ENCODE measurements at regions not wholly inside any gene's neighbourhood (a gene's known extent, or its start where the extent isn't known, plus 50 kb on each side); places are given as distances from the start of the nearest gene placed in this dataset.

DNA sequence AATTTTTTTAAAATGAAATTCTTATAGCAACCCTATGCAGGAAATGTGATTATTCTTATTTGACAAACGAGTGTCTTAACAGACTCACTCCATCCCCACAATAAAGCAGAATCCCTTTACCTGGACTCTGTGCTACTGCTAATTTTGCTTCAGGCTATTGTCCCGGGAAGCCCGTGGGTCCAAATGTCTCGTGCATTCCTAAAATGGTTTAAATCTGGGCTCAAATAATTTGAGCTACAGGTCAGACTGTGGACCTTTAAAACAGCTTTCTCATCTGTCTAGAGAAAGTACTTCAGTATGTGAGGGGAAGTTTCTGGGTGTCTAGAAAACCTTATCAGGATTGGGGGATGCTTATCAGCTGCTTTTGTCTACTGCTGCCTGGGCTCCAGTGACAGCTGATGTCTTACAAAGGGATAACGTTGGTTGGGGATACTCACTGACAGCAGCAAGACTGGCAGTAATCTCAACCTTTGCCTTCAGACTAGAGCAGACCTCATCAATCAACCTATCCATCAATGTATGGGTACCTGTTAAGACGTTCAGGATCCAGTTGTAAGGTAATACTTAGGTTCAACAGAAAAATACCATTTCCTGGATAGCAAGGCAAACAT, 197.9 kb upstream of the CDH11 start:
- Histone ChIP-seq H3K4me3 (no peak overlapping the region), H3K27me3 (no peaks in the 10 kb centered on the region), H3K36me3 (replicated peaks in 1 of 2; ENCODE audit: insufficient read depth in 1 of 2, low read depth in 2 of 2) (no peaks in the 10 kb centered on the region), H3K4me1 (no peaks in the 10 kb centered on the region), H3K27ac (no peak overlapping the region), H3K9me3 (no peaks in the 10 kb centered on the region)
- intact Hi-C loops (cut with DNase I) = no loop called here
- no peak for TF ChIP-seq POLR2A (IDR thresholded peaks at IDR 0.05)
- TF ChIP-seq CTCF (IDR thresholded peaks at IDR 0.05) = no peak
- ATAC-seq (no peak), DNase-seq (no peak)
- 19 to 25% methylated on average over 6 of the region's 6 CpGs for WGBS, 2 donors

DNA sequence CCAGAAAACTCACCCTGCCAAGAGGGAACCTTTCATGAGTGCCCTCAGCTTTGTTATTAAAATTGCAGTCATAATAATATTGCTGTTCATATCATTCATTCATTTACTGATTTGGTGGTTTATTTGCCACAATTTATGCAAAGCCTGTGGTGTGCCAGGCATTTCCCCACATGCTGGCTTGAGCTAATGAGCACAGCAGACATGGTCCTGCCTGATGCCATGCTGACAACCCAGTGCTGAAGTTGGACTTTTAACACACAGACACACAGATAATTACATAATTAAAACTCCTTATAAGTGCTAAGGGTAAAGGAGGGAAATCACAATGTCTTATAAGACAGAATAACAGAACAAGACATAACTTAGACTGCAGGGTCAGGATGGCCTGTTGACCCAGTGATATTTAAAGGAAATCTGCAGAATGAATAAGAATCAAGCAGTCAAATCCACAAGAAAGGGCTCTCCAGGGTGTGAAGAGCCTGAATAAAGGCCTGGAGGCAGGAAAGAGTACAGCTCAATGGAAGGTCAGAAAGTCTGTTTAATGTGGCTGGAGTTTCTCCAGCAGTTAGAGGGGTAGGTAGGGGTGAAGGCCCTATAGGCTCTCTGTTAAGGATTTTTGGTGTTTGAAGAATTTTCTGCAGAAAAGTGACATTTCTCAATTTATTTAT, 196.9 kb upstream of the CDH11 start:
- no peak overlapping the region for H3K4me3 ChIP-seq
- no peaks in the 10 kb centered on the region for H3K9me3 ChIP-seq
- no peak for TF ChIP-seq CTCF (IDR thresholded peaks at IDR 0.05)
- TF ChIP-seq POLR2A (IDR thresholded peaks at IDR 0.05) = no peak
- ATAC-seq (no peak), DNase-seq (no peak)
- H3K36me3 ChIP-seq (replicated peaks in 1 of 2; ENCODE audit: insufficient read depth in 1 of 2, low read depth in 2 of 2) = no peaks in the 10 kb centered on the region
- intact Hi-C loops (cut with DNase I) = no loop called here
- no peaks in the 10 kb centered on the region for H3K27me3 ChIP-seq
- no peak overlapping the region for H3K27ac ChIP-seq
- H3K4me1 ChIP-seq = no peaks in the 10 kb centered on the region

DNA sequence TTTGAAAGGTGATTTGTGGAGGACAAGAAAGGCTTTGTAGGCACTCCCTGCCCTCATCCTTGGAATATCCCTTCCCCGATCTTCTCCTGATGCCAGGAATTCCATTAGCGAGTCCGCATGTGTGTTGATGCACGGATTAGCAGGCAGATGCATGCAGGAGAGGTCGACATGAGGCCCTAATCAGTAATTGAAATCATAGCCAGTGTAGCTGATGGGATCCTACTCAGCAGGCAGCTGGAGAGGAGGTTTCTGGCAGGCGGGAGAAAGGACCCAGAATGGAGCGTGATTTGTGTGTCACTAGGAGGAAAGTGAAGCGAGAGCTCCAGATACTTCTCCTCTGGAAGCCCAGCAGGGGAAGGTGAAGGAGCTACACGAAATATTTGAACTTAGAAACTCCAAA, 196.3 kb upstream of the CDH11 start:
- Histone ChIP-seq H3K36me3 (replicated peaks in 1 of 2; ENCODE audit: insufficient read depth in 1 of 2, low read depth in 2 of 2) (no peaks in the 10 kb centered on the region), H3K4me1 (no peaks in the 10 kb centered on the region), H3K9me3 (no peaks in the 10 kb centered on the region), H3K4me3 (no peak overlapping the region), H3K27ac (no peak overlapping the region), H3K27me3 (no peaks in the 10 kb centered on the region)
- DNase-seq (no peak), ATAC-seq (no peak)
- 30 to 46% methylated on average over 9 of the region's 9 CpGs for WGBS, 2 donors
- TF ChIP-seq POLR2A (IDR thresholded peaks at IDR 0.05) (no peak), CTCF (IDR thresholded peaks at IDR 0.05) (no peak)
- intact Hi-C loops (cut with DNase I) = no loop called here

GRCh38 chr16:65316808-65317207, 194.9 kb upstream of the CDH11 start:
- Histone ChIP-seq H3K36me3 (replicated peaks in 1 of 2; ENCODE audit: insufficient read depth in 1 of 2, low read depth in 2 of 2) (no peaks in the 10 kb centered on the region), H3K4me3 (no peak overlapping the region), H3K27ac (no peak overlapping the region), H3K9me3 (no peaks in the 10 kb centered on the region), H3K27me3 (no peaks in the 10 kb centered on the region), H3K4me1 (no peaks in the 10 kb centered on the region)
- no peak for ATAC-seq
- no peak for TF ChIP-seq POLR2A (IDR thresholded peaks at IDR 0.05)
- TF ChIP-seq CTCF (IDR thresholded peaks at IDR 0.05) = no peak
- no peak for DNase-seq
- intact Hi-C loops (cut with DNase I) = no loop called here
- WGBS, 2 donors = 46 to 60% methylated on average over 3 of the region's 3 CpGs
